HCEC 1CT (cell line): ENCODE measurements at regions not wholly inside any gene's neighbourhood (a gene's known extent, or its start where the extent isn't known, plus 50 kb on each side); places are given as distances from the start of the nearest gene placed in this dataset.
A peak's percentile ranks its signal among the peaks of the same experiment; 100 is the strongest.

ENCODE experiments used
- DNase-seq: peaks from one replicate; pipeline ENCODE4 v3.0.0-alpha.2; 2017

GRCh38 chr7:46212425-46213153 is 291.5 kb upstream of the IGFBP3 start:
- DNase-seq, result no peak

DNA sequence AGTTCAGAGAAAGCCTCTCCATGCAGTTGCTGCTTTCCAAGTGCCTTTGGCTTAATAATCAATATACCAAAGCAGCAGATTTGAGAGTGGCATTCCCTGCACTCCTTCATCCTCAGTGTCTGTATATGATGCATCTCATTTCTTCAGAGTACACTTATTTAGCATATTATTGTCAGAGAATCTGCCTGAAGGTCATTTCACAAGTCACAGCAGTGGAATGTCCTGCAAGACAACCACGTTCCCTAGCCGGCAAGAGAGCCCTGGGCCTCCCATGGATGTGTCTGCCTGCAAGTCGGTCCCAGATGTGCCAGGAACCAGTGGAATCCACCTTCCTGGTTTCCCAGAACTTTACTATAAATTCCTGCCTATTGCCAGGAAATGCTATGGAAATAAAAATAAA is 289.4 kb upstream of the IGFBP3 start:
- no peak for DNase-seq

- no peak for DNase-seq
These were observed 288.7 kb upstream of the IGFBP3 start for GRCh38 chr7:46209611-46210388.

GRCh38 chr7:46208635-46209525 is 287.8 kb upstream of the IGFBP3 start:
- DNase-seq, result no peak

DNA sequence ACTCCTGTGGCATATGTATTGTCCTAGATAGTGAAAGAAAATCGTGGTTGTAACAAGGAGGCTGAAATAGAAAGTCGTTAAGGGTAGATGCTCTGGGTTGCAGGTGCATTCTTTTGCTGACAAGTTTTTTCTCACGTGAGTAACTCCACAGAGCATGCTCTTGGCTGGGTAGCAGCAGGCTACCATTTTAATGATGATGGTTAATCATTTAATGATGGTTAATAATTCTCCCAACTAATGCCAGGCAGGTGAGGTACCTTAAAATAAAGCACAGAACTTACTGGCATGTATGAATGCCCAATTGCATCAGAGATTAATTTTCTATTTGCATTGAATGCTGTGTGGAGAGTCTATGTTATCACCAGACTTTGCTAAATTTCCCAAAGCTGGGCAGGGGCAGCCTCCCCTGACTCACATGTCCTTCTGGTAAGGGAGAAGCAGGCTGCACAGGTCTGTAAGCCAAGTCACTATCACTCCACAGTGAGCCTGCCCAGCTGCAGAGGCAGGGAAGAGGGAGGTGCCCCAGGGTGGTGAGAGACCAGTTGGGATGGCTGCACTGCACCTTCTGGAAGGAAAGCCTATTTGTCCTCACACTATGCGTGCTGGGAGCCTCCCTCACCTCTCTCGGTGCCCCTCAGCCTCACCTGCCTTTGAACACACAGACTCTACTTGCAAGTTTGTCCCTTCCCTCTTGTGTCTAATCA is 287.0 kb upstream of the IGFBP3 start:
- no peak for DNase-seq

GRCh38 chr7:46206476-46207060 is 285.5 kb upstream of the IGFBP3 start:
- no peak for DNase-seq

- DNase-seq, result no peak
These were observed 284.4 kb upstream of the IGFBP3 start for GRCh38 chr7:46205478-46205877.

DNA sequence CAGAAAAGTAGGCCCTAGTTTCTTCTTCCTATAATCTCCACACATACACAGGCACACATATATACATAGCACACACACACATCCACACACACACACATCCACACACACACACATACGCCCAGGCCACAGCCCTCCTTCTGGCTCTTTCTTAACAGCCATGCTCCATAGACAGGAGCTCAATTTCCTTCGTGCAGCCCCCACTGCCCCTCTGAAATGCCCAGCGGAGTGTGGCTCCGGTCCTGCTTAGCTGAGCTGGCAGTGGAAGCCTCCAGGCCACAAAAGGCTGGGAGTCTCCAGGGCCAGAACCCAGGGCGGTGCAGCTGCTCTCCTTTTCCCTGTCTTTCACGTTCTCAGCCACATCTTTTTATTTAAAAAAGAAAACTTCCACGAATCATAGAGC is 282.9 kb upstream of the IGFBP3 start:
- no peak for DNase-seq

GRCh38 chr7:46202379-46202778 is 281.3 kb upstream of the IGFBP3 start:
- no peak for DNase-seq

DNA sequence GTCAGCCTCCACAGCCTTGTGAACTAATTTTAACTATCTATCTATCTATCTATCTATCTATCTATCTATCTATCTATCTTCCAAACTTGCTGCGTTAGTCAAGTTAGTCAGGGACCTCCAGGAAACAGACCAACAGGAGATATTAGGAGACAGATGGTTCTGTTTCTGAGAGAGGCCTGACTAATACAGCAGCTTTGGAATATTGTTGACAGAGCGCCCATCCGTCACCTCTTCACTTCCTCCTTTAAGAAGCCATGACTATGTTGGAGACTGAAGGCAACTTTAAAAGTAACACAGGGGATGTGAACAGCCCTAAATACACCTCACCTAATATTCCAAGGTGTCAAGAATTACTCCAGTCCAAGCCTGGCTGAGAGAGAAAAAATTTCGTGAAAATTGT is 280.9 kb upstream of the IGFBP3 start:
- no peak for DNase-seq

DNA sequence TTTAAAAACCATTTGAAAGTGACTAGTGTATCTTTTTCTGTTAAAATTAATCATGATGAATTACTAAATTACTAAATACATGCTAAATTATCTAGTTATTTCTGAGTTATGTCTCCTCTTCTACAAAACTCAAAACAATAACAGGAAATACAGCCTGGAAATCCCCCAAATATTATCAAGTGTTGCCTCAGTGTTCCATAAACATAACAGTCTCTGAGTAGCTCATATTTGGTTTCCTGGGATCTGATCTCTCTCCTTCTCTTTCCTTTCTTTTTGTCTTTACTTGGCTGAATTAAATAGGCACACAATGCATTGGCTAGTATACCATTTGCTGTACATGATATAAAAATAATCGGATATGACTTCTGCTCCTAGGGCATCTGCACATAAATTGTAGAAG is 277.6 kb upstream of the IGFBP3 start:
- no peak for DNase-seq

GRCh38 chr7:46197785-46198540 is 276.9 kb upstream of the IGFBP3 start:
- no peak for DNase-seq

GRCh38 chr7:46195934-46196333 is 274.9 kb upstream of the IGFBP3 start:
- no peak for DNase-seq

- no peak for DNase-seq
These were observed 271.2 kb upstream of the IGFBP3 start for GRCh38 chr7:46192271-46192670.

DNA sequence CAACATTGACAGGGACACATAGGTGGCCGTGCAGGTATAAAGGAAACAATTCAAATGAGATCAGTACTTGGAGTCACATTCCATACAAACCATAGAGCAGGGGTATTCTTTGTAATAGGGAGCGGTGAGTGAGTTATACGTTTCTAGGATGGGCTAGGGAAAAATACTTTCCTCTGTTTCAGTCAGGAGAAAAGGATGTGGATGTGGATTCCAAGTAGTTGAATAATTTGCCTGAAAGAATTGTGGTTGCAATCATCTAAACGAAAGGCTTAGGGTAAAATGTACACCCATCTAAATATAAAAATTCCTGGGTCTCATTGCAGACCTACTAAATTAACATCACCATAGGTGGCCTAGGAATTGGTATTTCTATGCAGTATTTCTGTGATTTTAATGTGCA is 270.7 kb upstream of the IGFBP3 start:
- peak; percentile 71 for DNase-seq

DNA sequence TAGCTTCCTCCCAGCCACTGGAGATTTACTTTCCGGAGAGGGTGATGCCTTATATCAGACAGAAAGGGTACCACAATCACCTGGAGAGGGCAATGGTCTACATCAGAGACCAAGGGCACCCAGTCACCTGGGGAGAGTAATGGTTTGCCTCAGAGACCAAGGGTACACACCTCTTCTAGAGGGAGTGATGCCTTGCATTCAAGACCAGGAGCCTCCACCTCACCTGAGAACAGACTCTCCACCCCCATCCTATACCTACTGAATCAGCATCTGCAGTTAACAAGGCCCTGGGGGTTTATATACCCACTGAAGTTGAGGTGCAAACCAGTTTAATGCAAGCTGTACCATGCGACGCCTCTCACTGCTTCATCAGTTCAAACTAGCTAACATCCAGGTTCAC is 270.2 kb upstream of the IGFBP3 start:
- DNase-seq, result no peak

- no peak for DNase-seq
These were observed 268.3 kb upstream of the IGFBP3 start for GRCh38 chr7:46189255-46189790.

- DNase-seq, result no peak
These were observed 265.1 kb upstream of the IGFBP3 start for GRCh38 chr7:46186131-46186530.

DNA sequence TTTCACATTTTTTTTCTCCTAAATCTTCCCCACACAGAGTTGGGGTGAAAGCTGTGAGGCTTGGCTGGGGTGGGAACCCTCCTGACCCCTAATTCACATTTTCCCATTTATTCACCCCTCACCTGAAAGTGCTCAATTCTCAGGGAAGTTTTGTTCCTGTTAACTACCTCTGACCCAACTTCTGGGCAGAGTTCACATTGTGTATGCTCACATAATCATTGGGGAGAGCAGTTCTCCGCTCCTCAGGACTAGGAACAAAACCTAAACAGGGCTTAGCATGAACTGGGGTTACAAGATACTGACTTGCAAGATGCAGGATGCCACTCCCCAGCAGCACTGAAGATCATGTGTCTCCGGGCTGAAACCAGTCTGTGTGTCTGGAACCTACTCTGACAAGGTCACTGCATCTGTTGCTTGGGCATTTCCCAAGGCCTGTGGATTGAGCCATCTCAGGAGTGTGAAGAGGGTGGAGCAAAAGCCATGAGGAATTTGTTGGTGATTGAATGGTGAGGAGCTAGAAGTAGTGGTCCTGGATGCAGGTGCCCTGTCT is 258.1 kb upstream of the IGFBP3 start:
- no peak for DNase-seq

DNA sequence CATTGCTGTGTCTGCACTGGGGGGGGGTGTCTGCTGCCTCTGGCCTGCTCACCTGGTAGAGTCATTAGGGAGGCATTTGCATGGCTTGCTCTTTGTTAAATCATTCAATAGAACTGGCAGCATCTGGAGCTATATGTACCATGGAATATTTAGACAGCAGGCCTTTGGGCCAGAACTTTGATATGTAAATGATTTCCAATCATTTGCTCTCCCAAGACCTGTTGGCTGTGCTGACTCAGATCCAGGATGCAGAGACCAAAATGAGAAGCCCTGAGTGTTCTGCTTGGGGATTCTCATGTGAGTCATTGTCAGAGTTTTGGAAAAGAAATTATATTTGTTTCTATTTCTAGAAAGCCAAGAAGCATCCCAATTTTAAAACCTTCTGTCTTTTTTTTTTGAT is 257.6 kb upstream of the IGFBP3 start:
- DNase-seq, result peak; percentile 44

DNA sequence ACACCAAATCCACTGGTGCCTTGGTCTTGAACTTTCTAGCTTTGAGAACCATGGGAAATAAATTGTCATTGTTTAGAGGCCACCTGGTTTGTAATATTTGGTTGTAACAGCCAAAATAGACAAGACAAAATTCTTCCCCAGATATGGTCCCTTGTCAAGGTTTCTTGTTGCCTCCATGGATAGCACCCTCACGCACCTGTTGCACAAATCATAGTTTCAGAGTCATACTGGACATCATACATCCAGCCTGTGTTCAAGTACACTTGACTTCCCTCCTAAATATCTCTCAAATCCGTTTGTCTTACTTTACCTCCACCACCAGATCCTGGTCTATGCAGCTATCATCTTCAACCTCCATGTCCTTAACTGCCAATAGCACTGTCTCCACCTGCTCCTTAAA is 256.7 kb upstream of the IGFBP3 start:
- no peak for DNase-seq
